ENCODE measurements at regions not wholly inside any gene's neighbourhood (a gene's known extent, or its start where the extent isn't known, plus 50 kb on each side); places are given as distances from the start of the nearest gene placed in this dataset.

- no peaks in the 10 kb centered on the region for H3K9me3 ChIP-seq (replicated peaks)
- no peak overlapping the region for H3K27ac ChIP-seq (replicated peaks)
- H3K27me3 ChIP-seq (ENCODE audit: low read depth): no peaks in the 10 kb centered on the region
- TF ChIP-seq CTCF (IDR thresholded peaks at IDR 0.05; ENCODE audit: borderline replicate concordance): no peak
- H3K36me3 ChIP-seq: no peaks in the 10 kb centered on the region
- H3K4me1 ChIP-seq: no peaks in the 10 kb centered on the region
- DNase-seq: no peak
- intact Hi-C loops (cut with micrococcal nuclease): no loop called here
- H3K4me3 ChIP-seq: no peak overlapping the region
Measured at GRCh38 chr3:189076449-189076848, 95.3 kb upstream of the TPRG1 start.

GRCh38 chr3:189080745-189081144 is 91.0 kb upstream of the TPRG1 start:
- no peak for DNase-seq
- no peak for TF ChIP-seq CTCF (IDR thresholded peaks at IDR 0.05; ENCODE audit: borderline replicate concordance)
- Histone ChIP-seq H3K4me1 (no peaks in the 10 kb centered on the region), H3K36me3 (no peaks in the 10 kb centered on the region), H3K27me3 (ENCODE audit: low read depth) (no peaks in the 10 kb centered on the region), H3K9me3 (replicated peaks) (no peaks in the 10 kb centered on the region), H3K4me3 (no peak overlapping the region), H3K27ac (replicated peaks) (no peak overlapping the region)
- intact Hi-C loops (cut with micrococcal nuclease): no loop called here

- H3K4me3 ChIP-seq: no peak overlapping the region
- no peak overlapping the region for H3K27ac ChIP-seq (replicated peaks)
- no peaks in the 10 kb centered on the region for H3K36me3 ChIP-seq
- TF ChIP-seq CTCF (IDR thresholded peaks at IDR 0.05; ENCODE audit: borderline replicate concordance): no peak
- intact Hi-C loops (cut with micrococcal nuclease): no loop called here
- H3K9me3 ChIP-seq (replicated peaks): no peaks in the 10 kb centered on the region
- no peaks in the 10 kb centered on the region for H3K4me1 ChIP-seq
- DNase-seq: no peak
- H3K27me3 ChIP-seq (ENCODE audit: low read depth): no peaks in the 10 kb centered on the region
Measured at GRCh38 chr3:189082666-189083427, 88.9 kb upstream of the TPRG1 start.

- H3K36me3 ChIP-seq: no peaks in the 10 kb centered on the region
- no peak for TF ChIP-seq CTCF (IDR thresholded peaks at IDR 0.05; ENCODE audit: borderline replicate concordance)
- H3K9me3 ChIP-seq (replicated peaks): no peaks in the 10 kb centered on the region
- no peaks in the 10 kb centered on the region for H3K27me3 ChIP-seq (ENCODE audit: low read depth)
- DNase-seq: no peak
- intact Hi-C loops (cut with micrococcal nuclease): no loop called here
- no peak overlapping the region for H3K27ac ChIP-seq (replicated peaks)
- H3K4me1 ChIP-seq: no peaks in the 10 kb centered on the region
- H3K4me3 ChIP-seq: no peak overlapping the region
Measured at GRCh38 chr3:189084620-189085019, 87.2 kb upstream of the TPRG1 start.

- no peaks in the 10 kb centered on the region for H3K9me3 ChIP-seq (replicated peaks)
- DNase-seq: no peak
- no peaks in the 10 kb centered on the region for H3K4me1 ChIP-seq
- TF ChIP-seq CTCF (IDR thresholded peaks at IDR 0.05; ENCODE audit: borderline replicate concordance): no peak
- no peak overlapping the region for H3K4me3 ChIP-seq
- H3K27ac ChIP-seq (replicated peaks): no peak overlapping the region
- no peaks in the 10 kb centered on the region for H3K27me3 ChIP-seq (ENCODE audit: low read depth)
- no peaks in the 10 kb centered on the region for H3K36me3 ChIP-seq
- intact Hi-C loops (cut with micrococcal nuclease): no loop called here
Measured at GRCh38 chr3:189092547-189092946, 79.2 kb upstream of the TPRG1 start.

Measured in left ventricle myocardium inferior (tissue), 1 donor.